ENCODE measurements at regions not wholly inside any gene's neighbourhood (a gene's known extent, or its start where the extent isn't known, plus 50 kb on each side); places are given as distances from the start of the nearest gene placed in this dataset.

DNA sequence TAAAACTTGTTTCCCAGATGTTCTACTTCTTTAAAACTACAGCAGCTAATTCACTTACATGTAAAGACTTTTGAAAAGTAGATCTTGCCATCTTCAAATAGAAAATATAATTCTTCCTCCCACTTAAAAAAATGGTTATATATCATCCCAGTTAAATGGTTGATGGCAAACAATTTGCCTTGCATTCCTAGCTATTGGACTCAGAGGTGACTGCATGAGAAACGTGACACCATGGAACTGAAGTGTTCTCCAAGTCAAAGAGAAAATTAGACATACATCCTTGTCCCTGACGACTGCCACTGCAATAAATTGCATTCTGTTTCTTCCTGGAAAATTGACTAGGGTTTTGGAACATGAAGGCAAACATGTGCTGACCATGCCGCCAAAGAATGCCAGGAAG is 95.0 kb upstream of the POM121L12 start:
- ATAC-seq (ENCODE audit: low read depth) (no peak), DNase-seq (no peak)
- ChIA-PET POLR2A (no interaction called here), CTCF (no interaction called here)
- H3K4me1 Mint-ChIP-seq, result no peaks in the 10 kb centered on the region
- H3K4me3 Mint-ChIP-seq, result no peak overlapping the region
- intact Hi-C loops (cut with micrococcal nuclease), result no loop called here
- no peaks in the 10 kb centered on the region for H3K36me3 Mint-ChIP-seq (ENCODE audit: low read depth)
- no peak overlapping the region for H3K27ac Mint-ChIP-seq
- peaks cover 12% of the 10 kb centered on the region for H3K9me3 Mint-ChIP-seq
- TF ChIP-seq, protein P1, sequence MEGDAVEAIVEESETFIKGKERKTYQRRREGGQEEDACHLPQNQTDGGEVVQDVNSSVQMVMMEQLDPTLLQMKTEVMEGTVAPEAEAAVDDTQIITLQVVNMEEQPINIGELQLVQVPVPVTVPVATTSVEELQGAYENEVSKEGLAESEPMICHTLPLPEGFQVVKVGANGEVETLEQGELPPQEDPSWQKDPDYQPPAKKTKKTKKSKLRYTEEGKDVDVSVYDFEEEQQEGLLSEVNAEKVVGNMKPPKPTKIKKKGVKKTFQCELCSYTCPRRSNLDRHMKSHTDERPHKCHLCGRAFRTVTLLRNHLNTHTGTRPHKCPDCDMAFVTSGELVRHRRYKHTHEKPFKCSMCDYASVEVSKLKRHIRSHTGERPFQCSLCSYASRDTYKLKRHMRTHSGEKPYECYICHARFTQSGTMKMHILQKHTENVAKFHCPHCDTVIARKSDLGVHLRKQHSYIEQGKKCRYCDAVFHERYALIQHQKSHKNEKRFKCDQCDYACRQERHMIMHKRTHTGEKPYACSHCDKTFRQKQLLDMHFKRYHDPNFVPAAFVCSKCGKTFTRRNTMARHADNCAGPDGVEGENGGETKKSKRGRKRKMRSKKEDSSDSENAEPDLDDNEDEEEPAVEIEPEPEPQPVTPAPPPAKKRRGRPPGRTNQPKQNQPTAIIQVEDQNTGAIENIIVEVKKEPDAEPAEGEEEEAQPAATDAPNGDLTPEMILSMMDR (IDR thresholded peaks at IDR 0.05), result no peak
- H3K27me3 Mint-ChIP-seq, result no peaks in the 10 kb centered on the region

DNA sequence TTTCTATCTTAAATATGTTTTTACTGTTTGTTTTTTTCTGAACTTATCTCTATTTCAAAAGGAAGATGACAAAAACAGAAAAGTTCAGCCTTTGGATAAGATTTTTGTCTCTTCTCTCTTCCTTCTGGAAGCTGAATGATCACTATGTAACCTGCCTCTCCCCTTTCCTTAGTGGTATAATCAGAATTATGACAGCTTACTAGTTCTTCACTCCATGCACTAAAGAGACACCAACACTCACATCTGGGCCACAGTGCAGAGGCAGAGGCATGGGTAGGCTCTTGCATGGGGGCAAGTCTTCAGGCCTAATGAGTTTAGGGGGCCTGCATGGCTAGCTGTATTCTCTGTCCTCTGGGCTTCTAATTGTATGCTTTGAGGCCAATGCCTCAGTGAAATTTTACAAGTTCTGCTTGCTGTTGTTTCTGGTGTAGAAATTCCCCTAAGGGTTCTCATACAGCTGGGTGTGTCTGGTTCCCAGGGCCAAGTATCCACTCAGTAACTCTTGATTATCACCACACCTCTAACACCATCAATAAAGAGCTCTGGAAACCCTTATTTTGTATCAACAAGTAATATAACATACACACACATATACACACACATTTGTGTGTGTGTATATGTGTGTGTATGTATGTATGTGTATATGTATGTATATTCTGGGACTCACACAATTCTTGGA is 96.8 kb upstream of the POM121L12 start:
- intact Hi-C loops (cut with micrococcal nuclease), result no loop called here
- ChIA-PET POLR2A (no interaction called here), CTCF (no interaction called here)
- peaks cover 15% of the 10 kb centered on the region for H3K9me3 Mint-ChIP-seq
- no peak overlapping the region for H3K4me3 Mint-ChIP-seq
- H3K36me3 Mint-ChIP-seq (ENCODE audit: low read depth), result no peaks in the 10 kb centered on the region
- no peak overlapping the region for H3K27ac Mint-ChIP-seq
- TF ChIP-seq, protein P1 (IDR thresholded peaks at IDR 0.05), result no peak
- DNase-seq, result no peak
- no peaks in the 10 kb centered on the region for H3K27me3 Mint-ChIP-seq
- ATAC-seq (ENCODE audit: low read depth), result no peak
- H3K4me1 Mint-ChIP-seq, result no peaks in the 10 kb centered on the region

DNA sequence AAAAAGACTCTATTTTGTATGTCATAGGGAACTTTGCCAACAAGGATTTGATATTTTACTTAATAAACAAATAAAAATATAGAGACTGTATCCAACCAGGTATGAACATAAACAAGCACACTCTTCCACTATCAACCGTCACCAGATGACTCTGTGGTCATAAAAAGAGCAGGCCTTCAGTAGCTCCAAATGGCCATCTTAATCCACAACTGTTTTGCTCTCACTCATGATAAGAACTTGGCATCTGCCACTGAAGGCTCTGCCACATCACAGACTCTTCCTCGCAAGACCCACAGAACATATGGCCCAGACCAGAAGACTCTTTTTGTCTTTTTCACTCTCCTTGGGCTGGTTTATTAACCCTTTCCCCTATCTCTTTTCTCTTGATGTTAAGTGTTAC is 98.7 kb upstream of the POM121L12 start:
- H3K36me3 Mint-ChIP-seq (ENCODE audit: low read depth), result no peaks in the 10 kb centered on the region
- no peak overlapping the region for H3K4me3 Mint-ChIP-seq
- CTCF ChIA-PET, result no interaction called here
- no peaks in the 10 kb centered on the region for H3K27me3 Mint-ChIP-seq
- intact Hi-C loops (cut with micrococcal nuclease), result no loop called here
- H3K4me1 Mint-ChIP-seq, result no peaks in the 10 kb centered on the region
- H3K9me3 Mint-ChIP-seq, result peaks cover 22% of the 10 kb centered on the region
- POLR2A ChIA-PET, result no interaction called here
- no peak overlapping the region for H3K27ac Mint-ChIP-seq
- no peak for ATAC-seq (ENCODE audit: low read depth)
- DNase-seq, result no peak
- TF ChIP-seq, protein P1 (IDR thresholded peaks at IDR 0.05), result no peak

DNA sequence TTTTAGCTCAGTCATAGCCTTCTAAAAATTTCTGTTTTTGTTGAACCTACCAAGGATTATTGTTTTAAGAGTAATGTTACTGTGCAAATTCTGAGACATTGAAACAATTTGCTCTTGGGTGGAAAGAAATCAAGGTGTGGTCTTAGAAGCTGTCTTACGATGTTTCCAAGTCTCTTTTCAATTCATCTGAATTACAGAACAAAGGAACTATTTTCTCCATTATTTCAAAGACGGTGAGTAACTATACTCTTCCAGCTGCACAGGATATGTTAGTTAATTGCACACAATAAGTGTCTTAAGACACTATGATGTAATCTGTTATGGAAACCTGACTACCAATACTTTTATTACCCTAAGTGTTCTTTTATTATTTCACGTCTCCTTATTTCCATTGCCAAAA is 106.8 kb upstream of the POM121L12 start:
- H3K27ac Mint-ChIP-seq, result no peak overlapping the region

DNA sequence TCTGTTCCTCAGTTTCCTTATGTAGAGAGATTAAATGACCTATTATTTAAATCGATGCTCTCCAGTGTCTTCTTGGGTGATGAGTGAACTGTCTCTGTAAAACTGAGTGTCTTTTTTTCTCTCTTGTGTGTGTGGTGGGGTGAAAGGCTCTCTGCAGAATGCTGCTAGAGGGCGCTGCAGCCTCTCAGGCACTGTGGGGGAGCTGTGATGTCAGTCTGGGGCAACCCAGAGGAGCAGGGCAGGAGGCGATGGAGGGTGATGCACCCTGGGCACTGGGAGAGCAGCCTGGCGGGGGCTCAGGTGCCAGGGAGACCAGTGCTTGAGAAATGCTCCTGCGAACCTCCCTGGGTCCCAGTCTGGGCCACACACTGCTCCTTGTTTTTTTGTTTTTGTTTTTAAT is 110.1 kb upstream of the POM121L12 start:
- Mint-ChIP-seq H3K4me3 (no peak overlapping the region), H3K27me3 (no peaks in the 10 kb centered on the region), H3K36me3 (ENCODE audit: low read depth) (no peaks in the 10 kb centered on the region), H3K27ac (no peak overlapping the region), H3K4me1 (no peaks in the 10 kb centered on the region), H3K9me3 (peaks cover 11% of the 10 kb centered on the region)
- ATAC-seq (ENCODE audit: low read depth), result no peak
- POLR2A ChIA-PET, result no interaction called here
- intact Hi-C loops (cut with micrococcal nuclease), result no loop called here
- CTCF ChIA-PET, result no interaction called here
- TF ChIP-seq, protein P1 (IDR thresholded peaks at IDR 0.05), result no peak
- no peak for DNase-seq

More for the DNA sequence above, 106.8 kb upstream of the POM121L12 start:
- Mint-ChIP-seq H3K9me3 (peaks cover 20% of the 10 kb centered on the region), H3K4me1 (no peaks in the 10 kb centered on the region), H3K4me3 (no peak overlapping the region), H3K27me3 (no peaks in the 10 kb centered on the region), H3K36me3 (ENCODE audit: low read depth) (no peaks in the 10 kb centered on the region)
- ChIA-PET CTCF (no interaction called here), POLR2A (no interaction called here)
- TF ChIP-seq, protein P1 (IDR thresholded peaks at IDR 0.05), result no peak
- DNase-seq (no peak), ATAC-seq (ENCODE audit: low read depth) (no peak)
- intact Hi-C loops (cut with micrococcal nuclease), result no loop called here

All from activated B cell treated with CpG ODN at 0.5 μM for 24 hours (primary cell).